ENCODE measurements at regions not wholly inside any gene's neighbourhood (a gene's known extent, or its start where the extent isn't known, plus 50 kb on each side); places are given as distances from the start of the nearest gene placed in this dataset.

- TF ChIP-seq CHD7 (IDR thresholded peaks at IDR 0.05; ENCODE audit: insufficient replicate concordance, low read length) (no peak), SIX5 (IDR thresholded peaks at IDR 0.05; ENCODE audit: low read depth, low read length) (no peak), BRCA1 (IDR thresholded peaks at IDR 0.05; ENCODE audit: low read depth, low read length) (no peak), RNF2 (IDR thresholded peaks at IDR 0.05; ENCODE audit: borderline replicate concordance, low read depth, low read length, missing control alignments, poor library complexity, severe bottlenecking) (no peak)
Observed at GRCh38 chr2:12955864-12956263, 239.1 kb downstream of the TRIB2 start (continued).

Data from H1 (cell line).